GM18951 (cell line): ENCODE measurements at regions not wholly inside any gene's neighbourhood (a gene's known extent, or its start where the extent isn't known, plus 50 kb on each side); places are given as distances from the start of the nearest gene placed in this dataset.

Experiments used
- POLR2A ChIP-seq: IDR thresholded peaks from 4 replicates; pipeline ENCODE4 v1.6.1; 2011; ENCODE audit warnings: mild to moderate bottlenecking; ENCODE audit not compliant: insufficient read length, insufficient read depth; ENCODE audit errors: extremely low read depth
- in situ Hi-C: fragments of 300-500 bp; cut with MboI; formaldehyde crosslinking; loops from one replicate; pipeline ENCODE4 v1.12.0; 2022; ENCODE audit warnings: low sequenced_read_pairs, mixed read lengths, inconsistent platforms; ENCODE audit not compliant: unreplicated experiment

GRCh38 chr9:20199111-20199510 lies 410.3 kb upstream of the SLC24A2 start:
- TF ChIP-seq POLR2A = no peak
- in situ Hi-C loops = no loop called here

GRCh38 chr9:20197976-20198685 lies 409.3 kb upstream of the SLC24A2 start:
- no peak for TF ChIP-seq POLR2A
- in situ Hi-C loops = no loop called here

- in situ Hi-C loops = no loop called here
These were observed 402.5 kb upstream of the SLC24A2 start for GRCh38 chr9:20191228-20191840.

GRCh38 chr9:20189871-20190270 lies 401.0 kb upstream of the SLC24A2 start:
- in situ Hi-C loops = no loop called here

More at GRCh38 chr9:20191228-20191840, 402.5 kb upstream of the SLC24A2 start:
- TF ChIP-seq POLR2A = no peak

GRCh38 chr9:20188616-20189369 lies 400.0 kb upstream of the SLC24A2 start:
- in situ Hi-C loops = no loop called here
- TF ChIP-seq POLR2A = no peak

More at GRCh38 chr9:20189871-20190270, 401.0 kb upstream of the SLC24A2 start:
- TF ChIP-seq POLR2A = no peak

GRCh38 chr9:20187318-20187717 lies 398.5 kb upstream of the SLC24A2 start:
- in situ Hi-C loops = no loop called here
- TF ChIP-seq POLR2A = no peak

GRCh38 chr9:20186823-20187222 lies 398.0 kb upstream of the SLC24A2 start:
- in situ Hi-C loops = no loop called here
- no peak for TF ChIP-seq POLR2A

GRCh38 chr9:20186231-20186630 lies 397.4 kb upstream of the SLC24A2 start:
- in situ Hi-C loops = no loop called here
- no peak for TF ChIP-seq POLR2A

GRCh38 chr9:20184541-20184940 lies 395.7 kb upstream of the SLC24A2 start:
- in situ Hi-C loops = no loop called here
- TF ChIP-seq POLR2A = no peak

- no peak for TF ChIP-seq POLR2A
- in situ Hi-C loops = no loop called here
These were observed 389.8 kb upstream of the SLC24A2 start for GRCh38 chr9:20178679-20179078.

- no peak for TF ChIP-seq POLR2A
- in situ Hi-C loops = no loop called here
These were observed 389.4 kb upstream of the SLC24A2 start for GRCh38 chr9:20178197-20178596.

- in situ Hi-C loops = no loop called here
- TF ChIP-seq POLR2A = no peak
These were observed 381.3 kb upstream of the SLC24A2 start for GRCh38 chr9:20170122-20170521.

GRCh38 chr9:20152151-20152725 lies 363.4 kb upstream of the SLC24A2 start:
- in situ Hi-C loops = no loop called here

More at GRCh38 chr9:20152151-20152725, 363.4 kb upstream of the SLC24A2 start:
- no peak for TF ChIP-seq POLR2A
